NB4 (cell line): ENCODE measurements at regions not wholly inside any gene's neighbourhood (a gene's known extent, or its start where the extent isn't known, plus 50 kb on each side); places are given as distances from the start of the nearest gene placed in this dataset.

Experiments
- DNase-seq: peaks from one replicate; pipeline ENCODE4 v3.0.0; 2010; ENCODE audit warnings: low read depth
- H3K4me3 ChIP-seq: one replicate; pipeline ENCODE4 v1.5.1; 2011; ENCODE audit warnings: mild to moderate bottlenecking, low read depth, low read length, moderate library complexity
- CTCF ChIP-seq: IDR thresholded peaks from one replicate; pipeline ENCODE4 v1.5.1; 2012; ENCODE audit warnings: low read depth, low read length
- MAX ChIP-seq: IDR thresholded peaks from 2 replicates; pipeline ENCODE4 v1.6.1; 2011; ENCODE audit warnings: low read depth, low read length
- MYC ChIP-seq: IDR thresholded peaks from 2 replicates; pipeline ENCODE4 v1.6.1; 2011; ENCODE audit warnings: low read depth, low read length
- POLR2A ChIP-seq: IDR thresholded peaks from 2 replicates; pipeline ENCODE4 v1.6.1; 2011; ENCODE audit warnings: mild to moderate bottlenecking; ENCODE audit not compliant: insufficient read length; ENCODE audit errors: extremely low read depth

GRCh38 chr16:22753451-22753850 is 60.5 kb upstream of the HS3ST2 start:
- H3K4me3 ChIP-seq, result no peak overlapping the region
- TF ChIP-seq MAX (no peak), MYC (no peak), POLR2A (no peak), CTCF (no peak)
- DNase-seq, result no peak

DNA sequence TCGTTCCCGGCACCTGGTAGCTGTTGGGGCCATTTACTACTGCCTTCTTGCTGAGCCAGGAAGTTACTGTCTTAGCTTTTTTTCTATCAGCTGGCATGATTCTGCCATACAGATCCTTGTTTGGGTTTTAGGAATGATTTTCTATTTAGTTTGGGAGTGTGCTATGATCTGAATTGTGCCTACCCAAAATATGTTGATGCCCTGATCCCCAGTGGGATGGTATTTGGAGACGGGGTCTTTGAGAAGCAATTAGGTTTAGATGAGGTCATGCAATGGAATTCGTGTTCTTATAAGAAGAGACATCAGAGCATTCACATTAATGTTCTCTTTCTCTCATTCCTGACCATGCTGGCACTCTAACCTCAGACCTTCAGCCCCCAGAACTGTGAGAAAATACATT is 59.4 kb upstream of the HS3ST2 start:
- no peak overlapping the region for H3K4me3 ChIP-seq
- TF ChIP-seq CTCF, result no peak
- TF ChIP-seq POLR2A, result no peak
- no peak for TF ChIP-seq MAX
- TF ChIP-seq MYC, result no peak
- DNase-seq, result no peak

GRCh38 chr16:22757202-22757601 is 56.8 kb upstream of the HS3ST2 start:
- no peak for DNase-seq
- no peak overlapping the region for H3K4me3 ChIP-seq
- TF ChIP-seq MAX, result no peak
- TF ChIP-seq MYC, result no peak
- TF ChIP-seq CTCF, result no peak
- TF ChIP-seq POLR2A, result no peak

DNA sequence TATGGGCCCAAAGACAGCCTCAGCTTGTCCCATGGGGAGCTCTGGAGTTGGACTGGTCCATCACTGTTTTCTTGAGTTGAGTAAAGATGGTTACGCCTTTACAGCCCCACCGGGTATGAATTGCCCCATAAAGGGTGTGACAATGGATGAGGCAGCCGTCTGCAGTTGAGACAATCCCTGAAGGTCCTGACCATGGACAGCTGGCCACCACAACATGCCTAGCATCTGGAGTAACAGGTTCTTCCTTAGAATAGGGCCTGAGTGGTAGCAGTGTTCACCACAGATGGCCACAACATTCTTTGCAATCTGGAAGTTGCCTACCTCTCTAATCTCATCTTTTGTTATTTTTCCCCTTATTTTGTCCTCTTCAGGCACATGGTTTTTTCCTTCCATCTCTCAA is 51.5 kb upstream of the HS3ST2 start:
- no peak overlapping the region for H3K4me3 ChIP-seq
- no peak for TF ChIP-seq CTCF
- TF ChIP-seq POLR2A, result no peak
- no peak for TF ChIP-seq MAX
- no peak for TF ChIP-seq MYC

DNA sequence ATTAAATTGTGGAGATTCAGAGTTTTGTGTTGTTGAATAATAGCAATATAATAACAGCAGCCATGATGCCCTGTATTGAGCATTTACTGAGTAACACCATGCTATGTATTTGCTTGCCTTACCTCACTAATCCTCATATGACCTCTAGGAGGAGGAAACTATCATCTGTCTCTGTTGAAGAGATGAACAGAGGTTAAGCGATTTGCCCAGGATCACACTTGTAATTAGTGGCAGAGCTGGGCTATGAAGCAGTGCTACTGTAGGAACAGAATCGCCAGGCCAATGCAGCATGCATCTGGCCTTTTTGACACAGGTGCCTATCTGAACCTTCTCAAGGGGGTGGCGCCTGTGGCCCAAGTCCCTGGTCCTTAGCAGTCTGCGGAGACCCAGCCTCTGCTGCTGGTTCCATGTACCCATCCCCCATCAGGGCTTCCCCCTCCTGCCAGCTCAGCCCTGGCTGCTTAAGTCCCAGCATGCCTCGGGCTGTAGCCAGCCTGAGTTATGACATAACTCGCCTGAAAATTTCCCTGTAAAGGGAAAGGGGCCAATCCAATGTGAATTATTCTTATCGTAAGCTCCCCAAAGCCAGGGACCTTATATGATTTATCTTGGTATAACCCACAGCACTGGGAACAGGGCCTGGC is 50.4 kb upstream of the HS3ST2 start:
- TF ChIP-seq MYC (no peak), CTCF (no peak), MAX (no peak), POLR2A (no peak)
- no peak overlapping the region for H3K4me3 ChIP-seq
- DNase-seq, result no peak

More for the DNA sequence above, 51.5 kb upstream of the HS3ST2 start:
- DNase-seq, result no peak
